ENCODE measurements at regions not wholly inside any gene's neighbourhood (a gene's known extent, or its start where the extent isn't known, plus 50 kb on each side); places are given as distances from the start of the nearest gene placed in this dataset.
"Not testable (repeated sequence)": the region's sequence is repeated elsewhere in the genome, so short reads cannot be mapped to it uniquely, and the experiment has no call there.

GRCh38 chr13:46468570-46469463 lies 81.8 kb upstream of the RUBCNL start:
- Histone ChIP-seq H3K9me3 (ENCODE audit: control insufficient read depth in 3 of 3, low read length in 3 of 3) (no peaks in the 10 kb centered on the region), H3K36me3 (ENCODE audit: control insufficient read depth in 3 of 3, insufficient read depth in 3 of 3, low read length in 3 of 3) (no peaks in the 10 kb centered on the region), H3K27ac (ENCODE audit: low read depth, low read length) (no peak overlapping the region), H3K9ac (ENCODE audit: low read depth in 1 of 3, low read length in 3 of 3) (no peak overlapping the region), H3K4me1 (ENCODE audit: control insufficient read depth in 3 of 3, insufficient read depth in 3 of 3, low read length in 3 of 3) (no peaks in the 10 kb centered on the region), H3K4me3 (ENCODE audit: low read length in 3 of 3) (no peak overlapping the region), H3K27me3 (ENCODE audit: control insufficient read depth in 3 of 3, insufficient read depth in 3 of 3, low read length in 3 of 3) (no peaks in the 10 kb centered on the region)

GRCh38 chr13:46467694-46468093 lies 80.6 kb upstream of the RUBCNL start:
- not testable (repeated sequence) for H3K9me3 ChIP-seq (ENCODE audit: control insufficient read depth in 3 of 3, low read length in 3 of 3); H3K36me3 ChIP-seq (ENCODE audit: control insufficient read depth in 3 of 3, insufficient read depth in 3 of 3, low read length in 3 of 3); H3K27me3 ChIP-seq (ENCODE audit: control insufficient read depth in 3 of 3, insufficient read depth in 3 of 3, low read length in 3 of 3); H3K4me3 ChIP-seq (ENCODE audit: low read length in 3 of 3); H3K9ac ChIP-seq (ENCODE audit: low read depth in 1 of 3, low read length in 3 of 3); H3K27ac ChIP-seq (ENCODE audit: low read depth, low read length); H3K4me1 ChIP-seq (ENCODE audit: control insufficient read depth in 3 of 3, insufficient read depth in 3 of 3, low read length in 3 of 3)

GRCh38 chr13:46466074-46466473 lies 79.0 kb upstream of the RUBCNL start:
- not testable (repeated sequence) for H3K36me3 ChIP-seq (ENCODE audit: control insufficient read depth in 3 of 3, insufficient read depth in 3 of 3, low read length in 3 of 3); H3K9me3 ChIP-seq (ENCODE audit: control insufficient read depth in 3 of 3, low read length in 3 of 3); H3K27me3 ChIP-seq (ENCODE audit: control insufficient read depth in 3 of 3, insufficient read depth in 3 of 3, low read length in 3 of 3); H3K4me3 ChIP-seq (ENCODE audit: low read length in 3 of 3); H3K4me1 ChIP-seq (ENCODE audit: control insufficient read depth in 3 of 3, insufficient read depth in 3 of 3, low read length in 3 of 3); H3K9ac ChIP-seq (ENCODE audit: low read depth in 1 of 3, low read length in 3 of 3); H3K27ac ChIP-seq (ENCODE audit: low read depth, low read length)

- Histone ChIP-seq H3K27ac (ENCODE audit: low read depth, low read length) (no peak overlapping the region), H3K9me3 (ENCODE audit: control insufficient read depth in 3 of 3, low read length in 3 of 3) (no peaks in the 10 kb centered on the region), H3K36me3 (ENCODE audit: control insufficient read depth in 3 of 3, insufficient read depth in 3 of 3, low read length in 3 of 3) (no peaks in the 10 kb centered on the region), H3K4me3 (ENCODE audit: low read length in 3 of 3) (no peak overlapping the region), H3K9ac (ENCODE audit: low read depth in 1 of 3, low read length in 3 of 3) (no peak overlapping the region), H3K4me1 (ENCODE audit: control insufficient read depth in 3 of 3, insufficient read depth in 3 of 3, low read length in 3 of 3) (no peaks in the 10 kb centered on the region), H3K27me3 (ENCODE audit: control insufficient read depth in 3 of 3, insufficient read depth in 3 of 3, low read length in 3 of 3) (no peaks in the 10 kb centered on the region)
Measured at GRCh38 chr13:46463719-46464118, 76.7 kb upstream of the RUBCNL start.

- H3K9ac ChIP-seq (ENCODE audit: low read depth in 1 of 3, low read length in 3 of 3); H3K9me3 ChIP-seq (ENCODE audit: control insufficient read depth in 3 of 3, low read length in 3 of 3); H3K4me1 ChIP-seq (ENCODE audit: control insufficient read depth in 3 of 3, insufficient read depth in 3 of 3, low read length in 3 of 3); H3K4me3 ChIP-seq (ENCODE audit: low read length in 3 of 3); H3K27me3 ChIP-seq (ENCODE audit: control insufficient read depth in 3 of 3, insufficient read depth in 3 of 3, low read length in 3 of 3); H3K36me3 ChIP-seq (ENCODE audit: control insufficient read depth in 3 of 3, insufficient read depth in 3 of 3, low read length in 3 of 3); H3K27ac ChIP-seq (ENCODE audit: low read depth, low read length): not testable (repeated sequence)
Measured at GRCh38 chr13:46460223-46460622, 73.2 kb upstream of the RUBCNL start.

- H3K9ac ChIP-seq (ENCODE audit: low read depth in 1 of 3, low read length in 3 of 3); H3K9me3 ChIP-seq (ENCODE audit: control insufficient read depth in 3 of 3, low read length in 3 of 3); H3K27me3 ChIP-seq (ENCODE audit: control insufficient read depth in 3 of 3, insufficient read depth in 3 of 3, low read length in 3 of 3); H3K36me3 ChIP-seq (ENCODE audit: control insufficient read depth in 3 of 3, insufficient read depth in 3 of 3, low read length in 3 of 3); H3K27ac ChIP-seq (ENCODE audit: low read depth, low read length); H3K4me1 ChIP-seq (ENCODE audit: control insufficient read depth in 3 of 3, insufficient read depth in 3 of 3, low read length in 3 of 3); H3K4me3 ChIP-seq (ENCODE audit: low read length in 3 of 3): not testable (repeated sequence)
Measured at GRCh38 chr13:46457255-46457654, 70.2 kb upstream of the RUBCNL start.

GRCh38 chr13:46455924-46456323 lies 68.9 kb upstream of the RUBCNL start:
- H3K27ac ChIP-seq (ENCODE audit: low read depth, low read length); H3K4me3 ChIP-seq (ENCODE audit: low read length in 3 of 3): not testable (repeated sequence)

GRCh38 chr13:46451145-46451544 lies 64.1 kb upstream of the RUBCNL start:
- H3K36me3 ChIP-seq (ENCODE audit: control insufficient read depth in 3 of 3, insufficient read depth in 3 of 3, low read length in 3 of 3); H3K27me3 ChIP-seq (ENCODE audit: control insufficient read depth in 3 of 3, insufficient read depth in 3 of 3, low read length in 3 of 3); H3K9ac ChIP-seq (ENCODE audit: low read depth in 1 of 3, low read length in 3 of 3); H3K4me3 ChIP-seq (ENCODE audit: low read length in 3 of 3); H3K9me3 ChIP-seq (ENCODE audit: control insufficient read depth in 3 of 3, low read length in 3 of 3); H3K27ac ChIP-seq (ENCODE audit: low read depth, low read length); H3K4me1 ChIP-seq (ENCODE audit: control insufficient read depth in 3 of 3, insufficient read depth in 3 of 3, low read length in 3 of 3): not testable (repeated sequence)

More at GRCh38 chr13:46455924-46456323, 68.9 kb upstream of the RUBCNL start:
- not testable (repeated sequence) for H3K36me3 ChIP-seq (ENCODE audit: control insufficient read depth in 3 of 3, insufficient read depth in 3 of 3, low read length in 3 of 3); H3K9ac ChIP-seq (ENCODE audit: low read depth in 1 of 3, low read length in 3 of 3); H3K27me3 ChIP-seq (ENCODE audit: control insufficient read depth in 3 of 3, insufficient read depth in 3 of 3, low read length in 3 of 3); H3K9me3 ChIP-seq (ENCODE audit: control insufficient read depth in 3 of 3, low read length in 3 of 3); H3K4me1 ChIP-seq (ENCODE audit: control insufficient read depth in 3 of 3, insufficient read depth in 3 of 3, low read length in 3 of 3)

- not testable (repeated sequence) for H3K27ac ChIP-seq (ENCODE audit: low read depth, low read length); H3K36me3 ChIP-seq (ENCODE audit: control insufficient read depth in 3 of 3, insufficient read depth in 3 of 3, low read length in 3 of 3); H3K4me3 ChIP-seq (ENCODE audit: low read length in 3 of 3)
Measured at GRCh38 chr13:46449949-46450348, 62.9 kb upstream of the RUBCNL start.

GRCh38 chr13:46448148-46448547 lies 61.1 kb upstream of the RUBCNL start:
- H3K9ac ChIP-seq (ENCODE audit: low read depth in 1 of 3, low read length in 3 of 3); H3K27me3 ChIP-seq (ENCODE audit: control insufficient read depth in 3 of 3, insufficient read depth in 3 of 3, low read length in 3 of 3); H3K4me3 ChIP-seq (ENCODE audit: low read length in 3 of 3); H3K36me3 ChIP-seq (ENCODE audit: control insufficient read depth in 3 of 3, insufficient read depth in 3 of 3, low read length in 3 of 3); H3K9me3 ChIP-seq (ENCODE audit: control insufficient read depth in 3 of 3, low read length in 3 of 3); H3K4me1 ChIP-seq (ENCODE audit: control insufficient read depth in 3 of 3, insufficient read depth in 3 of 3, low read length in 3 of 3); H3K27ac ChIP-seq (ENCODE audit: low read depth, low read length): not testable (repeated sequence)

More at GRCh38 chr13:46449949-46450348, 62.9 kb upstream of the RUBCNL start:
- H3K9me3 ChIP-seq (ENCODE audit: control insufficient read depth in 3 of 3, low read length in 3 of 3); H3K4me1 ChIP-seq (ENCODE audit: control insufficient read depth in 3 of 3, insufficient read depth in 3 of 3, low read length in 3 of 3); H3K9ac ChIP-seq (ENCODE audit: low read depth in 1 of 3, low read length in 3 of 3); H3K27me3 ChIP-seq (ENCODE audit: control insufficient read depth in 3 of 3, insufficient read depth in 3 of 3, low read length in 3 of 3): not testable (repeated sequence)
